WERI-Rb-1 (cell line): ENCODE measurements at regions not wholly inside any gene's neighbourhood (a gene's known extent, or its start where the extent isn't known, plus 50 kb on each side); places are given as distances from the start of the nearest gene placed in this dataset.

Source experiments
- DNase-seq: peaks from one replicate; pipeline ENCODE4 v3.0.0-alpha.2; 2020
- H3K27ac ChIP-seq: fragments of 250-450 bp; sonication (Bioruptor Pico); 2 replicates; pipeline ENCODE4 v1.5.1; 2020; ENCODE audit warnings: mild to moderate bottlenecking, moderate library complexity
- H3K27me3 ChIP-seq: fragments of 250-450 bp; sonication (Bioruptor Pico); 2 replicates; pipeline ENCODE4 v1.5.1; 2021; ENCODE audit warnings: mild to moderate bottlenecking, low read depth, moderate library complexity; ENCODE audit not compliant: insufficient read depth, severe bottlenecking
- H3K36me3 ChIP-seq: fragments of 250-450 bp; sonication (Bioruptor Pico); 2 replicates; pipeline ENCODE4 v1.5.1; 2020; ENCODE audit warnings: mild to moderate bottlenecking, moderate library complexity
- H3K4me3 ChIP-seq: 2 replicates; pipeline ENCODE4 v1.5.1; 2011; ENCODE audit warnings: low read depth, mild to moderate bottlenecking, control low read depth, low read length
- H3K9me3 ChIP-seq: fragments of 250-450 bp; sonication (Bioruptor Pico); 2 replicates; pipeline ENCODE4 v1.5.1; 2021; ENCODE audit warnings: mild to moderate bottlenecking, moderate library complexity; ENCODE audit not compliant: severe bottlenecking
- TF ChIP-seq, protein P1 (sequence below): IDR thresholded peaks from 2 replicates; pipeline ENCODE4 v1.5.1; 2011; ENCODE audit warnings: low read depth, mild to moderate bottlenecking, control low read depth, inconsistent platforms, low read length

DNA sequence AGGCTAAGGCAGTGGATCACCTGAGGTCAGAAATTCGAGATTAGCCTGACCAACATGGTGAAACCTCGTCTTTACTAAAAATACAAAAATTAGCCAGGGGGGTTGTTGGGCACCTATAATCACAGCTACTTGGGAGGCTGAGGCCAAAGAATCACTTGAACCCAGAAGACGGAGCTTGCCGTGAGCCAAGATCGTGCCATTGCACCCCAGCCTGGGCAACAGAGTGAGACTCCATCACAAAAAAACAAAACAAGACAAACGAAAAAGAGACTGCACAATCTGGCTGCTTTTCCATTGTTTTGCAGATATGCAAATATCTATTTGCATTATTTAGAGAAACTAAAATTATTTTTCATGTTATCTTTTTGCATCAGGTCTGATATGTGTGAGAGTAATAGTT is 83.6 kb downstream of the ZNF486 start:
- Histone ChIP-seq H3K27me3 (no peaks in the 10 kb centered on the region), H3K27ac (no peak overlapping the region)
- TF ChIP-seq, protein P1, sequence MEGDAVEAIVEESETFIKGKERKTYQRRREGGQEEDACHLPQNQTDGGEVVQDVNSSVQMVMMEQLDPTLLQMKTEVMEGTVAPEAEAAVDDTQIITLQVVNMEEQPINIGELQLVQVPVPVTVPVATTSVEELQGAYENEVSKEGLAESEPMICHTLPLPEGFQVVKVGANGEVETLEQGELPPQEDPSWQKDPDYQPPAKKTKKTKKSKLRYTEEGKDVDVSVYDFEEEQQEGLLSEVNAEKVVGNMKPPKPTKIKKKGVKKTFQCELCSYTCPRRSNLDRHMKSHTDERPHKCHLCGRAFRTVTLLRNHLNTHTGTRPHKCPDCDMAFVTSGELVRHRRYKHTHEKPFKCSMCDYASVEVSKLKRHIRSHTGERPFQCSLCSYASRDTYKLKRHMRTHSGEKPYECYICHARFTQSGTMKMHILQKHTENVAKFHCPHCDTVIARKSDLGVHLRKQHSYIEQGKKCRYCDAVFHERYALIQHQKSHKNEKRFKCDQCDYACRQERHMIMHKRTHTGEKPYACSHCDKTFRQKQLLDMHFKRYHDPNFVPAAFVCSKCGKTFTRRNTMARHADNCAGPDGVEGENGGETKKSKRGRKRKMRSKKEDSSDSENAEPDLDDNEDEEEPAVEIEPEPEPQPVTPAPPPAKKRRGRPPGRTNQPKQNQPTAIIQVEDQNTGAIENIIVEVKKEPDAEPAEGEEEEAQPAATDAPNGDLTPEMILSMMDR = no peak

DNA sequence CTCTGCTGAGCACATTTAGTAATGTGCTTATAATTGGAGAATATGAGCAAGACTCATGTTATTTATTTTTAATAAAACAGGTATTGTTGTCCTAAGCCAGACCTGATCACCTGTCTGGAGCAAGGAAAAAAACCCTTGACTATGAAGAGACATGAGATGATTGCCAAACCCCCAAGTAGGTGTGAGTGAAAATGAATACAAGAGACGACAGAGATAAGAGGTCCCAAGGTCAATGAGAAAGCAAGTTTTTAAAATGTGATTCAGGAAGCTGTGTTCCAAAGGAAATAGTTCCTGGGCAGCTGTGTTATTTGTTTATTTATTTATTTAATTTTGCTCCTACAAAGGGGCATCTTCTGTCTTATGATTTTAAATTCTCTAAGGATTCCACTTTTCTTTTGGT is 83.1 kb downstream of the ZNF486 start:
- DNase-seq = no peak
- Histone ChIP-seq H3K27ac (no peak overlapping the region), H3K9me3 (no peaks in the 10 kb centered on the region), H3K27me3 (no peaks in the 10 kb centered on the region), H3K4me3 (no peak overlapping the region), H3K36me3 (no peaks in the 10 kb centered on the region)
- TF ChIP-seq, protein P1 = no peak

More for the DNA sequence above, 83.6 kb downstream of the ZNF486 start:
- H3K36me3 ChIP-seq = no peaks in the 10 kb centered on the region
- no peak for DNase-seq
- no peak overlapping the region for H3K4me3 ChIP-seq
- H3K9me3 ChIP-seq = no peaks in the 10 kb centered on the region
